GM18511 (cell line): ENCODE measurements at regions not wholly inside any gene's neighbourhood (a gene's known extent, or its start where the extent isn't known, plus 50 kb on each side); places are given as distances from the start of the nearest gene placed in this dataset.

Source experiments
- ATAC-seq: cut with Tn5 transposase; IDR thresholded peaks from one replicate; pipeline ENCODE4 v1.9.1; 2021; ENCODE audit warnings: mild to moderate bottlenecking, moderate library complexity; ENCODE audit not compliant: unreplicated experiment

GRCh38 chr3:152051501-152052404 lies 178.3 kb downstream of the SUCNR1 start:
- peak; percentile 74 for ATAC-seq

DNA sequence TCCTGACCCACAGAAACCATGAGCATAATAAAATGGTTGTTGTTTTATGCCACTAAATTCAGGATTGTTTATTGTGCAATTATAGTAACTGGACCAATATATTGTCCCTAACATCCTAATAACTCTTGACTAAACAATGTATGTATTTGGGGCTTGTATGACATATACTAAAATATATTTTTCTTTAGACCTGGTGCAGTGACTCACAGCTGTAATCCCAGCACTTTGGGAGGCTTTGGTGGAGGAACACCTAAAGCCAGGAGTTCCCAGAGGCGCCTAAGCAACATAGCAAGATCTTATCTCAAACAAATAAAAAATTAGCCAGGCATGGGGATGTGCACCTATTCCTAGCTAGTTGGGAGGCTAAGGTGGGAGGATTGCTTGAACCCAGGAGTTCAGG lies 180.4 kb downstream of the SUCNR1 start:
- ATAC-seq, result no peak

DNA sequence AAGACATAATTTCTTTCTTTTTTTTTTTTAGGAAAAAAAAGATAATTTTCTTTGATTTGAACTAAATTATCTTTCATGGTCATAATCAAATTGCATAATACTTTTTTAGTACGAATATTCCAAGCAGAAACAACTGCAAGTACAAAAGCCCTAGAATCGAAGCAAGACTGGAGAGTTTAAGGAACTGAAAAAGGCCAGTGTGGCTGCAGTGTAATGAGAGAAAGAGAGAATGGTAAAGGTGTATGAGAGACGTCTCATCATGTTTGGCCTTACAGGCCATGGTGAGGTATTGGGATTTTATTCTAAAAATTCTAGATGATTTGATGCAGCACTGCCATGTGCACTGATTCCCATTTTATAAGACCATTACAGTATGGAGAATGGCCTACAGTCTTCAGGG lies 180.9 kb downstream of the SUCNR1 start:
- peak; percentile 74 for ATAC-seq

GRCh38 chr3:152056073-152056472 lies 182.6 kb downstream of the SUCNR1 start:
- no peak for ATAC-seq

GRCh38 chr3:152056481-152056880 lies 183.0 kb downstream of the SUCNR1 start:
- ATAC-seq, result no peak

GRCh38 chr3:152056987-152057386 lies 183.5 kb downstream of the SUCNR1 start:
- ATAC-seq, result no peak

- no peak for ATAC-seq
Observed at GRCh38 chr3:152058856-152059255, 185.4 kb downstream of the SUCNR1 start.

- ATAC-seq, result no peak
Observed at GRCh38 chr3:152060701-152061100, 187.3 kb downstream of the SUCNR1 start.

GRCh38 chr3:152061296-152061695 lies 187.9 kb downstream of the SUCNR1 start:
- ATAC-seq, result no peak

GRCh38 chr3:152069871-152070270 lies 196.4 kb downstream of the SUCNR1 start:
- ATAC-seq, result no peak

GRCh38 chr3:152071315-152071714 lies 197.4 kb upstream of the MBNL1 start:
- no peak for ATAC-seq

DNA sequence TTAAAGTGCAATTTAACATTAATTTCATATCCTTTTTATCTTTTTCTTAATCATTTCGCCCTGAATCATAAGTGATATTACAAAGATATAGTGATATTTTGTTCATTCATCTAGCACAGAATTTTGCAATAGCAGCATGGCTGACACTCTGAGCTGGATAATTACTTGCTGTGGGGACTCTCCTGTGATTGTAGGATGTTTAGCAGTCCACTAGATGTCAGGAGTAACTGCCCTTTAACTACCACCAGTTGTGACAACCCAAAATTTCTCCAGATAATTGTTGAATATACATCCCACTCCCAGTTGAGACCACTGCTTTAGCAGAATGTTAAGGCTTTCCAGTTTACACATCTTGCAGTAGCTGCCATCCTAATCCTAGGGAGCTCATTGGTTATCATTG lies 196.8 kb upstream of the MBNL1 start:
- ATAC-seq, result peak; percentile 60

GRCh38 chr3:152073267-152073666 lies 195.5 kb upstream of the MBNL1 start:
- ATAC-seq, result no peak

DNA sequence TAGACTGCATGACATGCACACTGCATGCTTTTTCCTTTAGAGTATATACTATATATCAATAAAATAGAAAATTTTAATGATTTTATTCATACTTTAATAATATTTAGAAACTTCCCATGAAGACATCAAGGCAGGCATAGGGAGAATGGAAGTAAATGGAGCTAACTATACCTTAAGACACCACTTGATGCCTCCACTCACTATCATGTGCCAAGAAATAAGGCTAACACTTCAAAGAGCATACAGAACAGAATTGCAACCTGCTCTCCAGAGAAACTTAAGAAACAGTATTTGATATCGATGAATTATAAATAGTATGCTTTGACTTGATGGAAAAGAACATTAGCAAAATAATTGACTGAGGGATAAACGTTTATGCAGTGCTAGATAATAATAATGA lies 192.6 kb upstream of the MBNL1 start:
- no peak for ATAC-seq

GRCh38 chr3:152079980-152080379 lies 188.7 kb upstream of the MBNL1 start:
- no peak for ATAC-seq

DNA sequence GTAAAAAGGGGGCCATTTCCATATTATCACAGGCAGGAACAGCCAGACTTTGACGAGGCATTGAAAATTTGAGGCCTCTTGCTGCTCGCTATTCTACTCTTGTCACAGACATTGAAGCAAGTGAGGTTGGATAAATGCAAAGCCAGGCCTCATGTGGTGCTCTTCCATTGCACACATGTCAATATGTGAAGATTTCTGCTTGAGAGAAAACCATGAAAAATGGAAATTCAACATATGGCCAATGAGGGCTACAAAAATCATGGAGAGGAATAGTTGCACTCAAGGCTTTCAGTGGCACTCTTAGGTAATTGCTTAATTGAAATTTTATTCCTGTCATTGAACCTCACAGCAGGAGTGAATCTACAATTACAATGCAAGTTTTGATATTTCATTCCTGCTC lies 185.6 kb upstream of the MBNL1 start:
- ATAC-seq, result no peak

- no peak for ATAC-seq
Observed at GRCh38 chr3:152084441-152085158, 184.1 kb upstream of the MBNL1 start.

DNA sequence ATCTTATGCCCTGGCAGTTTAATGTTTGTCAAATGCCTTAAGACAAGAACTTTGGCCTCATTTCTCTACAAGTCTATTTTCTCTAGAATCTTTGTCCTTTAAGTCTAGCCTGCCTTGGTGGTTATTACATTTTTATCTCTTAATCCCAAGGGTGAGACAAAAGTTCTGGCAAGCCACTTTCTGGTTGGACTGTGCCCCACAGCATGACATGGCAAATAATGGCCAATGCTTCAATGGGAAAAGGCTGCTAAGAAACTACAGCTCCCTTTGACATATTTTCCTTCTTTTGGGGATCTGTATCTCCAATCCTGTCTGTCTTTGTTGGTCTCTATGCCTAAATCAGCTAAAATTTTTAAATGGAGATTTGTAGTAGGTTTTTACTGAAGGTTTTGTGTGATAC lies 181.6 kb upstream of the MBNL1 start:
- no peak for ATAC-seq

GRCh38 chr3:152089528-152089927 lies 179.2 kb upstream of the MBNL1 start:
- ATAC-seq, result no peak

DNA sequence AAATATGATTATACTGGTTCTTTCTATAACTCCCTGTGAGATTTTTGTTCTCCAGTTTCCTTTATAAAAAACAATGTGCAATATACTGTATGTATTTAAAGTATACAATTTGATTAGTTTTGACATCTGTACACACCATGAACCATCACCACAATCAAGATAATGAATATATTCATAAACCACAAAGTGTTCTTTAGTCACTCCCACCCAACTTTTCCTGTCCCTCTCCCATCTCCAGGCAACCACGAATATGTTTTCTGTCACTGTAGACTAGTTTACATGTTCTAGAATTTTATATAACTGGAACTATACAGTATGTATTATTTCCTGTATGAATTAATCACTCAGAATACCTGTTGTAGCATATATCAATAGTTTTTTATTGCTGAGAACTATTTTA lies 177.0 kb upstream of the MBNL1 start:
- ATAC-seq, result no peak

DNA sequence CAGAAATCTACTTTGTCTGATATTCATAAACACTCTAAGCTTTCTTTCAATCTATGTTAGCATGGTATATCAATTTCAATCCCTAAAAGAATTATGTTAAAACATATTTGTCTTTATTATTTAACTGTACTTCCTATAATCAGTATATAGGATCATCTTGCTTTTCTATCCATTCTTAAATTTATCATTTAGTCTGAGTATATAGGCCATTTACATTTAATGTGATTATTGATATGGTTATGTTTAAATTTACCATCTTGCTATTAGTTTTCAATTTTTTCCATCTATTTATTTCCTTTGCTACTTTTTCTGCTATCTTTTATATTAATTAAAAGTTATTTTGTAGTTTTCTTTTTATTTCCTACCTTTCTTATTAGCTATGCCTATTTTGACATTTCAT lies 174.8 kb upstream of the MBNL1 start:
- no peak for ATAC-seq

GRCh38 chr3:152094406-152094805 lies 174.3 kb upstream of the MBNL1 start:
- ATAC-seq, result no peak
